Aorta (tissue), 5 donors: ENCODE measurements at regions not wholly inside any gene's neighbourhood (a gene's known extent, or its start where the extent isn't known, plus 50 kb on each side); places are given as distances from the start of the nearest gene placed in this dataset.

Source experiments
- ATAC-seq: fragments of 200-7000 bp; cut with Tn5 transposase; one replicate; pipeline ENCODE4 v1.9.1; 2022; ENCODE audit warnings: moderate library complexity; ENCODE audit not compliant: low FRiP score
- DNase-seq, 2 donors: peaks; one replicate each; pipeline ENCODE4 v3.0.0-alpha.2; 2020
- H3K27ac ChIP-seq, 2 donors: one replicate each; pipeline ENCODE4 v1.5.1; 2013; ENCODE audit warnings: low read length in 2 of 2, mild to moderate bottlenecking in 2 of 2, moderate library complexity in 2 of 2, control low read depth in 1 of 2, inconsistent platforms in 1 of 2, low read depth in 1 of 2
- H3K27me3 ChIP-seq, 2 donors: one replicate each; pipeline ENCODE4 v1.6.1; 2013; ENCODE audit warnings: control low read depth in 1 of 2, low read length in 1 of 2, mild to moderate bottlenecking in 1 of 2, moderate library complexity in 1 of 2; ENCODE audit not compliant: insufficient read depth in 2 of 2, control insufficient read depth in 1 of 2
- H3K36me3 ChIP-seq, 2 donors: one replicate each; pipeline ENCODE4 v1.6.1; 2013; ENCODE audit warnings: control low read depth in 1 of 2, low read length in 1 of 2, mild to moderate bottlenecking in 1 of 2; ENCODE audit not compliant: insufficient read depth in 2 of 2, control insufficient read depth in 1 of 2
- H3K4me1 ChIP-seq, 2 donors: one replicate each; pipeline ENCODE4 v1.6.1; 2013; ENCODE audit warnings: low read length in 2 of 2, control low read depth in 1 of 2, mild to moderate bottlenecking in 1 of 2, moderate library complexity in 1 of 2; ENCODE audit not compliant: insufficient read depth in 2 of 2, control insufficient read depth in 1 of 2
- H3K4me3 ChIP-seq, 2 donors: one replicate each; pipeline ENCODE4 v1.5.1; 2013; ENCODE audit warnings: low read length in 2 of 2, control low read depth in 1 of 2, mild to moderate bottlenecking in 1 of 2
- H3K9me3 ChIP-seq: one replicate; pipeline ENCODE4 v1.6.1; 2013; ENCODE audit warnings: mild to moderate bottlenecking, low read length; ENCODE audit not compliant: control insufficient read depth
- WGBS, 2 donors: extraction: QIAGEN DNeasy Blood & Tissue Kit; methylation state at CpG; one replicate each; pipeline ENCODE4 v1.1.7; 2013; 5-methylcytosine and 5-hydroxymethylcytosine counted together
- intact Hi-C, 2 donors: fragments of 100-400 bp; cut with DNase I; formaldehyde crosslinking; loops; one replicate each; pipeline versions ENCODE4 v1.14.2 to v1.15.0; 2022
- donor health status: healthy with polysubstance abuse.
- donor health status: Bipolar disorder and iron deficiency.
- donor health status: DM: no; HTN: no; CAD: no.
- donor health status: DM: no; HTN: no; CAD: no.
- donor health status: DM: yes; HTN: yes; CAD: no.

- H3K27ac ChIP-seq: no peak overlapping the region
- H3K9me3 ChIP-seq: no peaks in the 10 kb centered on the region
- DNase-seq: peak in 1 of 2 donors; percentile 57
- intact Hi-C loops: loop anchor here (2.0 to 5.0 kb wide), 3 partner anchors 109 to 191 kb away; partner anchors contain the start of genes PITPNM2 (in 2 of the 2), MPHOSPH9 (in 1 of the 2) and MTRFR (in 1 of the 2)
- no peaks in the 10 kb centered on the region for H3K27me3 ChIP-seq
- WGBS, 2 donors: 66 to 74% methylated on average over 17 of the region's 17 CpGs
- no peaks in the 10 kb centered on the region for H3K4me1 ChIP-seq
- no peaks in the 10 kb centered on the region for H3K36me3 ChIP-seq
- no peak overlapping the region for H3K4me3 ChIP-seq
- peak; percentile 39 for ATAC-seq
These were observed 61.6 kb downstream of the ARL6IP4 start for GRCh38 chr12:123041811-123042655.

GRCh38 chr12:123041042-123041531 lies 60.6 kb downstream of the ARL6IP4 start:
- no peaks in the 10 kb centered on the region for H3K9me3 ChIP-seq
- H3K27ac ChIP-seq: no peak overlapping the region
- H3K27me3 ChIP-seq: no peaks in the 10 kb centered on the region
- DNase-seq (no peak), ATAC-seq (no peak)
- no peak overlapping the region for H3K4me3 ChIP-seq
- intact Hi-C loops: loop anchor here in 1 of 2 donors (5.0 kb wide), 1 partner anchor 111 kb away; the partner anchor contains the start of gene PITPNM2
- WGBS, 2 donors: 90 to 93% methylated on average over 3 of the region's 3 CpGs
- H3K36me3 ChIP-seq: no peaks in the 10 kb centered on the region
- H3K4me1 ChIP-seq: no peaks in the 10 kb centered on the region

GRCh38 chr12:123040106-123040505 lies 59.6 kb downstream of the ARL6IP4 start:
- Histone ChIP-seq H3K36me3 (no peaks in the 10 kb centered on the region), H3K9me3 (no peaks in the 10 kb centered on the region), H3K27ac (no peak overlapping the region), H3K4me3 (no peak overlapping the region), H3K27me3 (no peaks in the 10 kb centered on the region), H3K4me1 (no peaks in the 10 kb centered on the region)
- ATAC-seq (no peak), DNase-seq (no peak)
- 91 to 94% methylated on average over 2 of the region's 2 CpGs for WGBS, 2 donors
- intact Hi-C loops: loop anchor here in 1 of 2 donors (5.0 kb wide), 1 partner anchor 112 kb away; the partner anchor contains the start of gene PITPNM2

- ATAC-seq (no peak), DNase-seq (peak in 1 of 2 donors; percentile 57)
- 91 to 94% methylated on average over 6 of the region's 6 CpGs for WGBS, 2 donors
- H3K9me3 ChIP-seq: no peaks in the 10 kb centered on the region
- no peaks in the 10 kb centered on the region for H3K36me3 ChIP-seq
- no peaks in the 10 kb centered on the region for H3K4me1 ChIP-seq
- H3K27me3 ChIP-seq: no peaks in the 10 kb centered on the region
- intact Hi-C loops: no loop called here
- no peak overlapping the region for H3K4me3 ChIP-seq
- H3K27ac ChIP-seq: no peak overlapping the region
These were observed 58.5 kb downstream of the ARL6IP4 start for GRCh38 chr12:123038966-123039365.

- Histone ChIP-seq H3K4me1 (no peaks in the 10 kb centered on the region), H3K4me3 (no peak overlapping the region), H3K27ac (no peak overlapping the region), H3K9me3 (no peaks in the 10 kb centered on the region), H3K27me3 (no peaks in the 10 kb centered on the region), H3K36me3 (no peaks in the 10 kb centered on the region)
- 83 to 89% methylated on average over 7 of the region's 7 CpGs for WGBS, 2 donors
- intact Hi-C loops: no loop called here
- peak in 1 of 2 donors; percentile 66 for DNase-seq
- no peak for ATAC-seq
These were observed 58.0 kb downstream of the ARL6IP4 start for GRCh38 chr12:123038486-123038885.

GRCh38 chr12:123037791-123038190 lies 57.3 kb downstream of the ARL6IP4 start:
- Histone ChIP-seq H3K27me3 (no peaks in the 10 kb centered on the region), H3K4me1 (no peaks in the 10 kb centered on the region), H3K36me3 (no peaks in the 10 kb centered on the region), H3K27ac (no peak overlapping the region), H3K4me3 (no peak overlapping the region), H3K9me3 (no peaks in the 10 kb centered on the region)
- DNase-seq (peak in 1 of 2 donors; percentile 48), ATAC-seq (no peak)
- intact Hi-C loops: no loop called here
- 86 to 88% methylated on average over 6 of the region's 6 CpGs for WGBS, 2 donors

- Histone ChIP-seq H3K27ac (no peak overlapping the region), H3K36me3 (no peaks in the 10 kb centered on the region), H3K27me3 (no peaks in the 10 kb centered on the region), H3K4me3 (no peak overlapping the region), H3K4me1 (no peaks in the 10 kb centered on the region), H3K9me3 (no peaks in the 10 kb centered on the region)
- ATAC-seq (no peak), DNase-seq (peak in 1 of 2 donors; percentile 57)
- WGBS, 2 donors: 90 to 93% methylated on average over 4 of the region's 4 CpGs
- intact Hi-C loops: no loop called here
These were observed 56.2 kb downstream of the ARL6IP4 start for GRCh38 chr12:123036466-123037285.

- H3K9me3 ChIP-seq: no peaks in the 10 kb centered on the region
- 91 to 92% methylated on average over 5 of the region's 5 CpGs for WGBS, 2 donors
- H3K27ac ChIP-seq: no peak overlapping the region
- intact Hi-C loops: no loop called here
- DNase-seq (peak in 1 of 2 donors; percentile 44), ATAC-seq (no peak)
- no peaks in the 10 kb centered on the region for H3K27me3 ChIP-seq
- H3K4me3 ChIP-seq: no peak overlapping the region
- H3K4me1 ChIP-seq: no peaks in the 10 kb centered on the region
- no peaks in the 10 kb centered on the region for H3K36me3 ChIP-seq
These were observed 55.4 kb downstream of the ARL6IP4 start for GRCh38 chr12:123035841-123036240.
